Breast epithelium (tissue), 3 donors: ENCODE measurements at regions not wholly inside any gene's neighbourhood (a gene's known extent, or its start where the extent isn't known, plus 50 kb on each side); places are given as distances from the start of the nearest gene placed in this dataset.

Experiments
- POLR2A ChIP-seq: fragments of 450-650 bp; IDR thresholded peaks from one replicate; pipeline ENCODE4 v1.6.1; 2016; ENCODE audit warnings: antibody characterized with exemption, mild to moderate bottlenecking, moderate library complexity
- TF ChIP-seq, protein P1 (sequence below), 3 donors: fragments of 450-650 bp; IDR thresholded peaks; one replicate each; pipeline ENCODE4 v1.5.1; 2016 to 2017; ENCODE audit warnings: antibody characterized with exemption in 3 of 3, mild to moderate bottlenecking in 3 of 3, moderate library complexity in 3 of 3

DNA sequence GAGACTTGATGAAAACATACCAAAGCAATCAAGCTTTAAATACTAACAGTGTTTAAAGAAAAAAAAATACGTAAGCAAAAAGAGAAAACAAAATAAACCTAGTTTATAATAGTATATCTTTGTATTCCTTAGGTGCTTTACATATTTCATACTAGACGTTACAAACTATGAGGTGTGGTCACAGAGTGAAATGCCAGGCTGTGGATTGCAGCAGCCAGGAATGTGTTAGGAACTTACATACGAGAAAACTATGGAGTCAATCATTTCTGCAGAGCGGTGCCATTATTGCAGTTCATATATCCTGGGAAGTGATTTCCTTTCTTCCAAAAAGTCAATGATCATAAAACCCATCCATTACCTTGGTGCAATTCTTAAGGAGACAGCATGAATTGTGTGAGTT, 443.6 kb upstream of the GRAMD2B start:
- no peak for TF ChIP-seq POLR2A
- TF ChIP-seq, protein P1, sequence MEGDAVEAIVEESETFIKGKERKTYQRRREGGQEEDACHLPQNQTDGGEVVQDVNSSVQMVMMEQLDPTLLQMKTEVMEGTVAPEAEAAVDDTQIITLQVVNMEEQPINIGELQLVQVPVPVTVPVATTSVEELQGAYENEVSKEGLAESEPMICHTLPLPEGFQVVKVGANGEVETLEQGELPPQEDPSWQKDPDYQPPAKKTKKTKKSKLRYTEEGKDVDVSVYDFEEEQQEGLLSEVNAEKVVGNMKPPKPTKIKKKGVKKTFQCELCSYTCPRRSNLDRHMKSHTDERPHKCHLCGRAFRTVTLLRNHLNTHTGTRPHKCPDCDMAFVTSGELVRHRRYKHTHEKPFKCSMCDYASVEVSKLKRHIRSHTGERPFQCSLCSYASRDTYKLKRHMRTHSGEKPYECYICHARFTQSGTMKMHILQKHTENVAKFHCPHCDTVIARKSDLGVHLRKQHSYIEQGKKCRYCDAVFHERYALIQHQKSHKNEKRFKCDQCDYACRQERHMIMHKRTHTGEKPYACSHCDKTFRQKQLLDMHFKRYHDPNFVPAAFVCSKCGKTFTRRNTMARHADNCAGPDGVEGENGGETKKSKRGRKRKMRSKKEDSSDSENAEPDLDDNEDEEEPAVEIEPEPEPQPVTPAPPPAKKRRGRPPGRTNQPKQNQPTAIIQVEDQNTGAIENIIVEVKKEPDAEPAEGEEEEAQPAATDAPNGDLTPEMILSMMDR (IDR thresholded peaks at IDR 0.05): no peak
